ENCODE measurements at regions not wholly inside any gene's neighbourhood (a gene's known extent, or its start where the extent isn't known, plus 50 kb on each side); places are given as distances from the start of the nearest gene placed in this dataset.

DNA sequence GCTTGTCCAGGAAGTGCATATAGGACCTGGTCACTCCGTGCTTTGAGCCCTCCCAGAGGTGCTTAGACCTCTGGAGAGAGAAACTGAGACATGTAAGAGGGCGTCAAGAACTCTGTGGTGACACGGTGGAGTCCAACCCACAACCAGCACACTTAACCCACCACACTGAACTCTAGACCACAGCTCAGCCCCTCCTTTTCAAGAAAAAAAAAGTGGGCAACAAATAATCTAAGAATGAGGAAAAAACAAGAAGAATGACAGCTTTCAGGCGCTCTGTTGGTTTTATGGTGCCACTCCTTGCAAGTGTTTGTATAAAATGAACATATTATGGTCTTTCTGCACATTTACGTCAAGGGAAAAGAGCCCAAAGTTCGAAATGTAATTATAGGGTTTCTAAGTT is 50.2 kb upstream of the SNAPC3 start:
- TF ChIP-seq, protein P1, sequence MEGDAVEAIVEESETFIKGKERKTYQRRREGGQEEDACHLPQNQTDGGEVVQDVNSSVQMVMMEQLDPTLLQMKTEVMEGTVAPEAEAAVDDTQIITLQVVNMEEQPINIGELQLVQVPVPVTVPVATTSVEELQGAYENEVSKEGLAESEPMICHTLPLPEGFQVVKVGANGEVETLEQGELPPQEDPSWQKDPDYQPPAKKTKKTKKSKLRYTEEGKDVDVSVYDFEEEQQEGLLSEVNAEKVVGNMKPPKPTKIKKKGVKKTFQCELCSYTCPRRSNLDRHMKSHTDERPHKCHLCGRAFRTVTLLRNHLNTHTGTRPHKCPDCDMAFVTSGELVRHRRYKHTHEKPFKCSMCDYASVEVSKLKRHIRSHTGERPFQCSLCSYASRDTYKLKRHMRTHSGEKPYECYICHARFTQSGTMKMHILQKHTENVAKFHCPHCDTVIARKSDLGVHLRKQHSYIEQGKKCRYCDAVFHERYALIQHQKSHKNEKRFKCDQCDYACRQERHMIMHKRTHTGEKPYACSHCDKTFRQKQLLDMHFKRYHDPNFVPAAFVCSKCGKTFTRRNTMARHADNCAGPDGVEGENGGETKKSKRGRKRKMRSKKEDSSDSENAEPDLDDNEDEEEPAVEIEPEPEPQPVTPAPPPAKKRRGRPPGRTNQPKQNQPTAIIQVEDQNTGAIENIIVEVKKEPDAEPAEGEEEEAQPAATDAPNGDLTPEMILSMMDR (conservative IDR thresholded peaks at IDR 0.05; ENCODE audit: low read depth, low read length), result no peak
- TF ChIP-seq EZH2 (IDR thresholded peaks at IDR 0.05; ENCODE audit: low read length, unreplicated experiment), result no peak
- TF ChIP-seq EZH2phosphoT487 (IDR thresholded peaks at IDR 0.05; ENCODE audit: borderline replicate concordance, low read length), result no peak

Data from PC-3 (cell line).